RPMI7951 (cell line): ENCODE measurements at regions not wholly inside any gene's neighbourhood (a gene's known extent, or its start where the extent isn't known, plus 50 kb on each side); places are given as distances from the start of the nearest gene placed in this dataset.

Experiments
- DNase-seq: peaks from one replicate; pipeline ENCODE4 v3.0.0-alpha.2; 2012; ENCODE audit warnings: low read depth

DNA sequence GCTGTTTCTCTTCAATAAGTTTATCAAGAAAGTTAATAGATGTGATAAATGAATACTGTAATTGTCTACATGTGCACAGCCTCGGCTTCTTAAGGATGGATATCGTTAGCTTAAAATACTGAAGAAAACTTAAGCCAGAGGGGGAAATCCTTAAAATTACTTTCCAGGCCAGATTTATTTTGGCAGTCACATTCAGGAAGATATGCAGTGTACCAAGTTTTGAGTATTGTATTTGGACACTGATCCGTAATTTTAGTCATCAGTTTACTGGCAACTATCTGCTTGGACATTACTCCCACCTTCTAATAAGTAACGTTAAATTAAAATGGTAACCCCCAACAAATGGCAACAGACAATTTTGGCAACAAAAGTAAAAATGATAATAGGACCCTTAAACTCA, 770.0 kb upstream of the ZEB2 start:
- DNase-seq = no peak

DNA sequence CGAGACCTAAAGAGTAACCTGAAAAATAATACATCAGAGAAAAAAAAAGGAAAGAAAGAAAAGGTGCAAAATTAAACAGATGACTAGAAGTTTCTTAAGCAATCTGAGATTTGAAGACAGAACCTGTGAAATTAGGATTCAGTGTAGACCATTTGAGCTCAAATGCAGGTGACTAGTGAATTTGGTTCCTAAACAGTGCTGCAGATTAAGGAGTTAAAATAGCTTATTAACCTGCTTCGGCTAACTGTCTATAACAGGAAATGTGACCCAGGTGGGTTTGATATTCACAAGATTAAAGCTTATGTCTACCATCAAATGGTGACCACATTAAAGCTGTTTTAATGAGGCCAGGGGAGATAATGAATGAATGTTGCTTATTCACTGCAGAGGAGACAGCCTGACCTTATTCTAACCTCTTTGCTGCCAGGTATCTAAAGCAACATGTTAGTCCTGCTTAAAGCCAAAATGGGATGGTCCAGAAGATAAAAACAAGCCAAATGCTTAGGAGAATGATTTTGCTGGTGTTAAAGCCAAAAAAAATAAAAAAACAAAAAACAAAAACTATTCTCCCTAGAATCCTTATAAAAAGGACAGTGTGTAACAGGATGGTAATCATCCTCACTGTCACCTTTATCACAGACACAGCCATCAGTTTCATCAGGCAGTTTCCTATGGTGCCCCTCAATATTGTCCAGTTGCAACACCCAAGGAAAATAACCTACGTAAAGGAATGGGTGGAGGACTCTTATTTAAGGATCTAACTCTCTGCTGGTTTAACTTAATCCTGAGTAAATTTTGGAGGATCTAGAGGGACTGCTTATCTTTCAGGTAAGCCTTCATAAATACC, 769.0 kb upstream of the ZEB2 start:
- no peak for DNase-seq

DNA sequence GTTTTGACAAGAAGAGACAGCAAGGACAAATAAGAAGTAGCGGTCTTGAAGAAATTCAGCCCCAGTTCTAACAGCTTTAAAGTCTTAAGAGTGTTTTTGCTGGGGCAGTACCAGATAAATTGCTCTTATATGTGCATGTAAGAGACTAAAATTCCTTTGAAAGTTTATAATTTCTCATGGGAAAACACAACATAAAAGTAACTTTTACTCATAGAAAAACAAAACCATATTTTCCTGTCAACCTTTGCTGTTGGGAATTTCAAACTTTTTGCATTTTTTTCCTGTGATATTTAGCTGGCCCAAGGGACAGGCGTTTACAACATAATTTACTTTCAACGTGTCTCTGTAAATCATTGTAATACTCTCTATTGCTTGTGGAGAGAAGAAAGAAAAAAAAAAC, 767.8 kb upstream of the ZEB2 start:
- no peak for DNase-seq

DNA sequence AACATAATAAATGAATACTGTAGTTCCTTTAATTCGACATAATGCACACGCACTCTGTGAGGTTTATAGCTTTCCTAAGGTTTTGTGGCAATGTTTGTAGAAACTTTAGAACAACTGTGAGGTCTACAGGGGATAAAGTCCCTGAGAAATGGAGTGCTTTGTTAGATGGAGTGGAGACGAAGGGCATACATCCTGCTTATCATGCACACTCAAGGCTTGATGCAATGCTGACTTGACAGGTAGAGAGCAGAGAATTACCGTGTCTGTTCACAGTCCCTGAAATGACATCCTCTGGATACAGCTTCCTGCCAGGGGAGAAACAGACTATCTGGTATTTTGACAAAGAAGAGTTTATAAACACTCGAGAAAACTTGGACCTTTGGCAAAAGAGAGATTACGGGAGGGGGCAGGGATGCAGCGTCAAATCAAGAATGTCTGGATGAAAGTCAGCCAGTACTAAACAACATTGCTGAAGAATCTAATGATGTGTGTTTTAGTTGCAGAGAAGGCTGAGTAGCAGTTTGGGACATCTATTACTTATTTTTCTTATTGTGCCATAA, 766.9 kb upstream of the ZEB2 start:
- DNase-seq = no peak

DNA sequence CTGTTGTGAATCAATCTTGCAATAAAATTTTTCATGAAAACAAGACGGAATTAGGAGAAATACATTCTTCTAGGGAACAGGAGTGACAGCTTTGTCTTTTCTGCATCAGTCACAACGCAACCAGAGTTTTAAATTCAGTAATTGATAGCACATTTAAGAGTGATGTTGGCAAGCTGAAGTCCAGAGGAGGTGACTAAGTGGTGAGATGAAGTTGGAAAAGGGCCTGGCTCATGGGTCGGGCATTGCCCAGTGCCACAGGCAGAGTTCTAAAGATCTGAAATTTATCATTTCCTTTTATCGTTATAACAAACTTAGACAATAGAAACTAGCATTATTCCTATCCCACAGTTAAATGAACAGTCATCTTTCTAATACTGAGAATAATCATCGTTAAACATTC, 764.6 kb upstream of the ZEB2 start:
- DNase-seq = peak; percentile 3

DNA sequence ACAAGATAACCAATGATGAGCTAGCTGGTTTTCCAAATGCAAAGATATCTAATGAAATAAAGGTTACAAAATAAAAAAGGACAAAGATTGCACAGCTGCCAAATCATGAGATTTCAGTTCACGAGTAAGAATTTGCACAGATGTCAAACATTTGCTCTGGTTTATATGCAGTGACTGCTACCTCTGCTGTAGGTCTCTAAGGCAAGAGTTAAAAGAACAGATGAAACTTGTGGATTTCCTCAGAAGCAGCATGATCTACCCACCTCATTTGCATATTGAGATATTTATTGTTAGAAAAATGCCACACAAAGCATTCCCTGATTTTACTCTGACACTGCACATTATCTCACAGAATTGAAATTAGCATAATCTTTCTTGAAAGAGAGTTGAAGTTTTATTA, 763.2 kb upstream of the ZEB2 start:
- DNase-seq = peak; percentile 3

DNA sequence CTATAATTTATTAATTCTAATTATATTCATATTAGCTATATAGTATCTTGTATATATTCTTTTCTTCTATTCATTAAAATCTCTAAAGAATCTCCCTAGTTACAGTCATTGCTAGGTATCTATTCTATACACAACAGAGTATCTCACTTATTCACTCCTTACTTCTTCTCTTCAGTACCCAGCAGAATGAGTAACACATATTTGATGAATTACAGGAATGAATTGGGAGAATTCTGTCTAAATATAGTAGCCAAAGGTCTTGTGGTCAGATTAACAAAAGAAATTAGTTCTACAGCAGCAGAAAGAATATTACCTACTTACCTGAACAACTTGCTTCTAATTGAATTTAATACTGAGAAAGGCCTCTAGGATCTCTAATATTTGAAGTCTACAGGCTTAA, 758.0 kb upstream of the ZEB2 start:
- DNase-seq = no peak

DNA sequence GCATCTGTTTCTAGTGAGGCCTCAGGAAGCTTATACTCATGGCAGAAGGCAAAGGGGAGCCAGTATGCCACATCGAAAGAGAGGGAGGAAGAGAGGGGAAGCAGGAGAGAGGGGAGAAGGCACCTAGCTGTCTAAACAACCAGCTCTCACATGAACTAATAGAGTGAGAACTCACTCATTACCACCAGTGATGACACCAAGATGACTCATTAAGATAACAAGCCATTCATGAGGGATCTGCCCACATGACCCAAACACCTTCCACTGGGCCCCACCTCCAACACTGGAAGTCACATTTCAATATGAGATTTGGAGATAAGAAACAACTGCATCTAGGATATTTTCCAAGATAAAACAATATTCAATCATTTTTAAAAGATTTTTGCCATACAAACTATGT, 753.9 kb upstream of the ZEB2 start:
- peak; percentile 46 for DNase-seq

DNA sequence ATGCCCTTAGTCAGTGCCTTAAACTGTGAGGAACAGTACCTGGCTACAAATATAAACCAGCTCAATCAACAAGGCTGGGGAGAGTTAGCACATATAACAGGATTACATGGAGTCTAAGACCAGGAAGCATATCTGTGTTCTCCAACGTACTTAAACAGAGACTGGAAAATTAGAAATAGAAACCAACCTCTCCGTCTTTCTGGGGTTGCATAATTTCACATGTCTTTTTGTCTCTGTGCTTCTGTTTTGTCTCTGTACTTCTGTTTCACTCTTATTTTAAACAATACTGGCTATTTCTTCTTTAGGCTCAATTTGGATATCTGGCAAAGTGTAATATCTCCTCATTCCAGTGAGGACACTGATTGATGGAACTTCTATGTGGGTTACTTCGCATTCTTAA, 749.0 kb upstream of the ZEB2 start:
- DNase-seq = no peak

DNA sequence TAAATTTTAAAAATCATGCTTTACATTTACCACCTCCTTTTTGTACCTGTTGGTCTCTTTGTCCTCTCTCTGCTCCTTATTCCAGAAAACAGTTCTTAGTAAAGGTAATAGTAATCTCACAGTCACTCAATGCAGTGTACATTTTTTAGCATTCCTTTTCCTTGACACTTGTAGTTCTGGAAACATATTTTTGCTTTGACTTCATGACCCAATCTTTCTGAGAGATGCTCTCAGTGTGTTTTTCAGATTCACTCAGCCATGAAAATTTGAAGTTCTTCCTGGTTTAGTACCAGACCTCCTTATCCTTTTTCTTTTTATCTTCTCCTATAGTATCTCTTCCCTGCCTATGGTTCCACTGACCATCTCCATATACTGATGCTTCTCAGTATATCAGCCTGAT, 747.5 kb upstream of the ZEB2 start:
- DNase-seq = no peak

DNA sequence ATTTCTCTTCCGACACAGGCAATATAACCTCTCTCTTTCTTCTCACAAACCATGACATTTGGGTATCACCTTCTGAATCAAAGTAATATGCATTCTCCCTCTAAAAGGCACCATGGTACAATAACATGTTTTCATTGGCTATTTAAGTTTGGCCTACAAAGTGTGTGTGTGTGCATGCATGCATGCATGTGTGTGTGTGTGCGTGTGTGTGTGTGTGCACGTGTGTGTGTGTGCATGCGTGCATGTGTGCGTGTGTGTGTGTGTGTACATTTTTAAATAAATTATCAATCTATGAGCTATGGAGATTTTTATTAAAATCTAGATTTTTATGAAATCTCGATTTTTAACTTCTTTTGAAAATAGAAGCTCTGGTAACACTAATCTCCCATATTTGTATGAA, 745.3 kb upstream of the ZEB2 start:
- DNase-seq = no peak

DNA sequence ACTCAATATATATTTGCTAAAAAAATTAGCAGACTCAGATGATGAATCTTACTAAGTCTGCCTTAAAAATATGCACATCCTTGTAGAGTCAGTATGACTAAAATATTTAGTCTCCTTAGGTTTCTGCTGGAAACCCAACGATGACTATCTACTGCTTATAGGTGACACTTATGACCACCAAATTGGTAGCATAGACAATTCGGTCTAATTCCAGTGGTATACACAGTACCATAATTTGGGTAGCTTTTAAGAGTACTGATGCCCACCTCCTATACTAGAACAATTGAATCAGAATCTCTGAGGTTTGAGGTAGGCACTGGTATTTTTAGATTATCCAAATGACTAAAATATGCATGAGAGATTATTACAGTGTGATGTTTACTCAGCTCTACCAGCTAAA, 740.8 kb upstream of the ZEB2 start:
- DNase-seq = no peak

DNA sequence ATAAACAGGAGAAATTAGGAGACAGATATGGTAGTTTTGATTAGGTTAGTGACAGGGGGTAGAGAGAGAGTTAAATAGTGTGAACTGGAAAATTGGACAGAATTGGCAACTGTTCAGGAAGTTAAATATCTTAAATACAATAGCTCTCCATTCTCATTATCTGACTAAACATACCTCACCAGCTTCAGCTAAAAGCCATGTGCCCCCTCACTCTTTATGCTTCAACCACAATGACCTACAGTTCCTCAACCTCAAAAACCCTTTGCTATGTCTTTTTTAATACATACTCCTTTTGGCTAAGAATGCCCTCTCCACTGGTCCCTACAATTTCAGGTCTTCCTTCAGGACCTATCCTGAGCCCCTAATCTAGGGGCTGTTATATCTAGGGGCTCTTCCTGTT, 740.2 kb upstream of the ZEB2 start:
- no peak for DNase-seq

DNA sequence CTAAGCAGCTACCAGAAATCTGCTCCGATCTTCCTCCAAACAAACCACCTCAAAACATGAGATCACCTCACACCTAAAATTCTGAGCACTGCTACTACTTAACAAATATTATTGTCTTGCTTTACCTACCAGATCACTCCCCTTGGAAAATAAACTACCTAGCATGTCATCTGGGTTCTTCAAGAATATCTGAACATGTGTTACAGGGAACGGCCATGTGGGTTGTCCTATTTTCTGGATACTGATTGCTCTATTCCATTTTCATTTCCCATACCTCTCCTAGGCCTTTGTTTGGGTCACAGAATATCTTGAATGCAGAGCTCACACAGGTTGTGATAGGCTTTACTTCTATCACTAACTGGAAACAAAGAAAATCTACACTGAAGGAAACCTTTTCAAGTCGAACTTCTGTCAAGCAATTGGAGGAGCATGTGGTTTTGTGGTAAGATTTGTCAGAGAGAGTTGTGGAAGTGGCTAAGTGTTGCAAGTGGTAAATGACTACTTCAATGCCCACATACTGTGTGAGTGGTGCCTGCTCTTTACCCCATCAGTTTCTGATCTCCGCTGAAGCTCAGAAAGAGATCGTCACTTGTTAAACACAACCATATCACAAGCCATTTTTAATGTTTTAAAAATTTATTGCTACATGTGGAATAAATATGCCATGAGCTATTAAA, 739.1 kb upstream of the ZEB2 start:
- peak; percentile 61 for DNase-seq

DNA sequence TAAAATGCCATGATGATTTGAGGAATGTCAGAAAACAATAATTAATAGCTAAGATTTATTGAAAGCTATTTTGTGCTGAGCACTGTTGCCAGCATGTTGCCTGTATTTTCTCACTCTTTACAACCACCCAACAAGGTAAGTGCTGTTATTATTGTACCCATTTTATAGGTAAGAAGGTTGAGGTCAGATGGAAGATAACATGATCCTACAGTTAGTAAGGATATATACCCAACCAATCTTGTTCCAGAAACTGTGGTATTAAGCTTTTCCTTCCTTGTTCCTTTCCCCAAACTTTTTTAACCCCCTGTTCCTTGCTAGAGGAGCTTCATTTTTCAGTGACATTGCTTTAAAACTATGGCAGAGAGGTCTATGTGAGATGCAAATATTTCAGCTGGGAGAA, 738.0 kb upstream of the ZEB2 start:
- no peak for DNase-seq

DNA sequence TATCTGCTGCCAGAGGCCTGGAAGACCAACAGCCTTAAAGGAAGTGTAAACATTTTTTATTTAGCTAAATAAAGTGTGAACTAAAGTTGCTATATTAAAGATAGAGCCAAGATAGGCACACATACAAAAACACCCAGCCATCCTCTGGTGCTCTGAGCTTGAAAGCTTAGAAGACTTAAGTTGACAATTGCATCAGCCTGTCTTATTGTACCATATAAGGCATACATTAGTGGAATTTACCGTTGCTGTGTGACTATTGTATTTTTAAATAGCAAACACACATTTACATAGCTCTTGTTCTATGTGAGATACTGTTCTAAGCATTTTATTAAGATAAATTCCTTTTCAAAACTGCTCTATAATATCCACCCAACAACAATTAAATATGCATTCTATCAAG, 736.6 kb upstream of the ZEB2 start:
- DNase-seq = no peak

DNA sequence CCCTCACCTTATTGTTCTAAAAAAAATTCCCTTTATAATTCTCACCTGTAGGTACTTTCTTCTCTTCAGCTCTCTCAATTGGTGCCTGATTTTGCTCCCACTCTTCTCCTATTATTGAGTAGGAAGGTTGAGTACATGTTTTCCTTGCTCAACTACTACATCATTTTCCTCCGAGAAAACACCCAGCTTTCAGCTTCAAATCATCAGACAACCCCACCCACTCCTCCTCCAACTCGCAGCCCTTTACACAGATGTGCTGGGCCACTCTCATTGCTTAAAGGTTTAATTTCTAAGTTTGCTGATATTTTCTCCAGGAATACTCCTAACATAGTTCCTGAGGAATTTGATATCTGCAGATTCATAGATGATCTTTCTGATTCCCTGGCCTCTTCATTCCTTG, 734.4 kb upstream of the ZEB2 start:
- no peak for DNase-seq

DNA sequence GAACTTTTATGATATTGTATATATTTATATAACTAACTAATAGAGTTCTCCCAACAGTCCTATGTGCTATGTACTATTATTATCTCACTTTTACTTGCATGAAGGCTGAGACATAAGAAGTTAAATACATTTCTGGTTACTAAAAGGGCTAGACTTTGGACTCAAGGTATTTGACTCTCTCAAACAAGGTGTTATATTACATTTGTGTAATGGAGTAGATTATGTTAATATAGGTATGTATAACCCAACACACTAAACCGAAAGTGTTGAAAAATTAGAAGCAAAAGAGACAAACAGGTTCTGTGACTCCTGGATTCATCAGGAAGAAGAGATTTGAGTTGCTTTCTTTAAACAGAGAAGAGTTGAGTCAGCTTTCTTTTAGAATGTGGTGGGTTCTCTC, 733.6 kb upstream of the ZEB2 start:
- no peak for DNase-seq

DNA sequence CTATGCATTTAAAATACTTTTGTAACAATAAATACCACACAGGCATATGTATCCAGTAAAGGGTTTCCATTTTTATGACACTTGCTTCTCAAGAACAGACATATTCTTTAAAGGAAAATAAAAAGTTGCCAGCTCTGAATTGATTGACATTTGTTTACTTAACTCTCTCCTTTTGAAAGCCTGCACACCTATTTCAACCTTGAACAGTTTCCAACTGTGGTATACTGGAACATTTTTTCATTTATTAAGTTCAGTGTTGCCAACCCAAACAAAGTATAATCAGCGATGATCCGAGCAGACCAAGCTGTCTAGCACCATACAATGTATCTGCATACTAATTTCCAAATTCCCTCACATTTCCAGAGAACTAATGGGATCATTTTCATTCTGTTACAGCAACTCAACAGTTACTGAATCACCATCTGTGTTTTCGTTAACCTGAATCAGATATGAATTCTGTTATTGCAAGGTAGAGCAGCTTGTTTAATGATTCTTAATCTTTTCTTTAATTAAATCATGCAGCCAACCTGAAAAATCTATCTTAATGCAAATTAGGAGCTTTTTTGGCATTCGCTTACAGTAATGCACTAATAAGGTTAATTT, 725.5 kb upstream of the ZEB2 start:
- no peak for DNase-seq

DNA sequence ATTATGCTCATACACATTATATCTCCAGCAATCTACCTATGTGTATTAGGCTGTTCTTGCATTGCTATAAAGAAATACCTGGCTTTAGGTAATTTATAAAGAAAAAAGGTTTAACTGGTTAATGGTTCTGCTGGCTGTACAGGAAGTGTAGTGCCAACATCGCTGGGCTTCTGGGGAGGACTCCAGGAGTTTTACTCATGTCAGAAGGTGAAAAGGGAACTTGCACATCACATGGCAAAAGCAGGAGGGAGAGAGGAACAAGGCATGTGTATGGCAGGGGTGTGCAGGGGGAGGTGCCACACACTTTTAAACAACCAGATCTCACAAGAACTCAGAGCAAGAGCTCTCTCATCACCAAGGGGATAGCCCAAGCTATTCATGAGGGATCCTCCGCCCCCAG, 715.4 kb upstream of the ZEB2 start:
- no peak for DNase-seq

DNA sequence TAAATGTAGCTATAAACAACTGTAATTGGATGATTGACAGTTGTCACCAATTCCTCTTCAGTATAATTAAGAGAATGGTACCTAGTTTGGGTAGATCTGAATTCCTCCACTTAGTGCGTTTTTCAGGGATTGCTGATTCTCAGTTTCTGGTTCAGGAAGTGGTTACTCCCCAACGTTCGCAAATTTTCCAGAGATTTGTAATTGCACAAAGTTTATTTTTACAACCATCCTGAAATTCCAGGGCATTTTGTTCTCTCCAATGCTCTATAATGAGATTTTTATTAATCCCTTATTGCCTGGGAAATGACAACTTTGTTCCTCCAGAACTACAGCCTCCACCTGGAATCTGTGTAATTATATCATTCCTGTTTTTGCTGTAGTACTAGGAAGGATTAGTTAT, 710.6 kb upstream of the ZEB2 start:
- DNase-seq = peak; percentile 31

DNA sequence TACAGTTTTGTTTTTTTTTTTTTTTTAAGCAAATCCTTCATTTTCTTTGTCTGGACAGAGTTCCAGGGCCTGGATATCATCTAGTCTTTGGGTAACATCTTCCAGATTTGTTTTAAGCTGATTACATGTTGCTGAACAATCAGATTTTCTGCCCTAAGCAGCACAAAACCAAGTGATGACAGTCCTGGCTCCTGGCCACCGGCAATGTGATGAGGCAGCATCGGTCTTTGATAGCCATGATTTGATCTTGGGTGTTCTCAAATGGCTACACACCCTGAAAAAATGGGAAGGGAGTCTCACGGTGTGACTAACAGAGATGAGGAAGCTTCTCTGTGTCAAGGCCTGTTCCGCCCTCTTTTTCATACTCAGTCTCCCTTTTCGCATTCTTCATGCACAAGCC, 708.6 kb upstream of the ZEB2 start:
- DNase-seq = no peak

DNA sequence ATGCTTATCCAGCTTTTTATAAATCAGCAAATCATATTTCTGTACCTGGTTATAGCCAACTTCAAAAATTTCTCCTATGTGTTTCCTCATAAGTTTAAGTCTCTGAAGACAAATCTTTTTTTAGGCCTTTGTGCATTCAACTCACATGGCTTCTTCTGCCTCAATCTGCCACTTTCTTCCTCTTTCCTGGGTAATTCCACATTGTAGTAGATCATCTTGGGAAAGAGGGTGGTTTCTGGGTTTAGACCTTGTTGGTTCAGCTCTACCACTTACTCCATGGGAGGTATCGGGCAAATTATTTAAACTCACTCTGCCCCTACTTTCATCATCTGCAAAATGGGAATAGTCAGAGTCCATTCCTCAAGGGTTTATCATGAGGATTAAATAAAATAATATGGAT, 707.0 kb upstream of the ZEB2 start:
- DNase-seq = no peak
